H1 (cell line): ENCODE measurements at regions not wholly inside any gene's neighbourhood (a gene's known extent, or its start where the extent isn't known, plus 50 kb on each side); places are given as distances from the start of the nearest gene placed in this dataset.

Source experiments
- CTCF ChIP-seq, 3 experiments: IDR thresholded peaks; 1 replicate in 2 of 3; 2 replicates in 1 of 3; pipeline versions ENCODE4 v1.5.1 to v1.6.1; 2011; ENCODE audit warnings: low read length in 3 of 3, mild to moderate bottlenecking in 3 of 3, inconsistent platforms in 2 of 3, low read depth in 1 of 3, moderate library complexity in 1 of 3; ENCODE audit not compliant: insufficient read depth in 1 of 3; ENCODE audit errors: control extremely low read depth in 1 of 3
- EP300 ChIP-seq, 2 experiments: IDR thresholded peaks; 1 replicate in 1 of 2; 2 replicates in 1 of 2; pipeline ENCODE4 v1.6.1; 2011 to 2012; ENCODE audit warnings: low read depth in 2 of 2, low read length in 2 of 2, mild to moderate bottlenecking in 2 of 2, borderline replicate concordance in 1 of 2, inconsistent platforms in 1 of 2, moderate library complexity in 1 of 2
- PHF8 ChIP-seq: fragments of 200-600 bp; sonication (generic); conservative IDR thresholded peaks from 2 replicates; pipeline ENCODE4 v1.7.1; 2012; ENCODE audit warnings: low read depth, mild to moderate bottlenecking, inconsistent platforms, low read length, moderate library complexity
- POLR2A ChIP-seq, 2 experiments: IDR thresholded peaks; 1 replicate in 1 of 2; 2 replicates in 1 of 2; pipeline ENCODE4 v1.6.1; 2011; ENCODE audit warnings: low read depth in 2 of 2, low read length in 2 of 2, mild to moderate bottlenecking in 2 of 2; ENCODE audit errors: control extremely low read depth in 1 of 2
- RAD21 ChIP-seq, 2 experiments: IDR thresholded peaks in 1 of 2; conservative IDR thresholded peaks in 1 of 2; 2 replicates each; pipeline ENCODE4 v1.6.1; 2011; ENCODE audit warnings: low read depth in 2 of 2, low read length in 2 of 2, improper control_type of control experiment in 1 of 2, inconsistent platforms in 1 of 2, mild to moderate bottlenecking in 1 of 2, moderate library complexity in 1 of 2
- SRF ChIP-seq: IDR thresholded peaks from 2 replicates; pipeline ENCODE4 v1.6.1; 2011; ENCODE audit warnings: mild to moderate bottlenecking, low read depth, low read length, moderate library complexity
- SUZ12 ChIP-seq: fragments of 200-600 bp; sonication (generic); IDR thresholded peaks from 2 replicates; pipeline ENCODE4 v1.6.1; 2012; ENCODE audit warnings: mild to moderate bottlenecking, inconsistent platforms, low read length, moderate library complexity, mixed read lengths
- TAF1 ChIP-seq: IDR thresholded peaks from 2 replicates; pipeline ENCODE4 v1.6.1; 2011; ENCODE audit warnings: mild to moderate bottlenecking, low read depth, low read length
- TEAD4 ChIP-seq: IDR thresholded peaks from 2 replicates; pipeline ENCODE4 v1.6.1; 2012; ENCODE audit warnings: low read depth, low read length, inconsistent platforms, mixed read lengths
- ZNF274 ChIP-seq: IDR thresholded peaks from 2 replicates; pipeline ENCODE4 v1.7.0; 2012; ENCODE audit warnings: low read length, borderline replicate concordance; ENCODE audit errors: extremely low read depth

- TF ChIP-seq SRF (no peak), CTCF (IDR thresholded peaks at IDR 0.05; ENCODE audit: control extremely low read depth in 1 of 3, insufficient read depth in 1 of 3, low read depth in 1 of 3, low read length in 3 of 3) (no peak), SUZ12 (no peak), TAF1 (no peak), RAD21 (IDR thresholded peaks at IDR 0.05 in 1 of 2, conservative IDR thresholded peaks at IDR 0.05 in 1 of 2; ENCODE audit: low read depth in 2 of 2, low read length in 2 of 2) (no peak), PHF8 (no peak), TEAD4 (no peak), EP300 (IDR thresholded peaks at IDR 0.05; ENCODE audit: borderline replicate concordance in 1 of 2, low read depth in 2 of 2, low read length in 2 of 2) (no peak), POLR2A (IDR thresholded peaks at IDR 0.05; ENCODE audit: control extremely low read depth in 1 of 2, low read depth in 2 of 2, low read length in 2 of 2) (no peak), ZNF274 (no peak)
Observed at GRCh38 chr2:160606341-160606740, 112.7 kb upstream of the RBMS1 start.
